ENCODE measurements at regions not wholly inside any gene's neighbourhood (a gene's known extent, or its start where the extent isn't known, plus 50 kb on each side); places are given as distances from the start of the nearest gene placed in this dataset.
"Not testable (repeated sequence)": the region's sequence is repeated elsewhere in the genome, so short reads cannot be mapped to it uniquely, and the experiment has no call there.

GRCh38 chr3:86381247-86381646, 609.7 kb downstream of the VGLL3 start:
- DNase-seq (ENCODE audit: insufficient read length, low spot score) (no peak), FAIRE-seq (no peak)

- FAIRE-seq (no peak), DNase-seq (ENCODE audit: insufficient read length, low spot score) (no peak)
Observed at GRCh38 chr3:86379280-86379679, 611.7 kb downstream of the VGLL3 start.

DNA sequence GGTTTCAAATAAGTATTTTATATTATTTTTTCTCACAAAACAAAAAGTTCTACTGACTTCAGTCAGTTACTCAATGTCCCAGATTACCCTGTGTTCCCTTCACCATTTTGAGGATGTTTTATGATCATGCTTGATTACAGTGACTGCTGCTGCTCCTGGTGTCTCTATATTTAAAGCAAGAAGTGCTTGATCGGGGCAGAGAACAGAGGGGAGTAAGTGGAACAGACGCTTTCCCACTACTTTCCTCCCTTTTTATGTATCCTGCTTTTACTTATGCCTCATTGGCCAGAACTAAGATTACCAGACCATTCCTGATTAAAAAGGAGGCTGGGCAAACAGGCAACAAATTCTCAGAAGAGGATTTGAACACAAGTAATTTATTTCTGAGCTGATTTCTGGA, 612.1 kb downstream of the VGLL3 start:
- FAIRE-seq (no peak), DNase-seq (ENCODE audit: insufficient read length, low spot score) (no peak)

GRCh38 chr3:86335566-86335965, 655.4 kb downstream of the VGLL3 start:
- not testable (repeated sequence) for DNase-seq (ENCODE audit: insufficient read length, low spot score); FAIRE-seq

- FAIRE-seq: no peak
- no peak for DNase-seq (ENCODE audit: insufficient read length, low spot score)
Observed at GRCh38 chr3:86333636-86334035, 657.3 kb downstream of the VGLL3 start.

GRCh38 chr3:86303935-86304334, 687.0 kb downstream of the VGLL3 start:
- no peak for FAIRE-seq

GRCh38 chr3:86282106-86282787, 708.7 kb downstream of the VGLL3 start:
- no peak for FAIRE-seq
- DNase-seq (ENCODE audit: insufficient read length, low spot score): no peak

More at GRCh38 chr3:86303935-86304334, 687.0 kb downstream of the VGLL3 start:
- no peak for DNase-seq (ENCODE audit: insufficient read length, low spot score)

GRCh38 chr3:86269364-86270155, 721.4 kb downstream of the VGLL3 start:
- no peak for DNase-seq (ENCODE audit: insufficient read length, low spot score)
- no peak for FAIRE-seq

GRCh38 chr3:86257955-86258641, 732.9 kb downstream of the VGLL3 start:
- no peak for DNase-seq (ENCODE audit: insufficient read length, low spot score)
- FAIRE-seq: no peak

- FAIRE-seq (no peak), DNase-seq (ENCODE audit: insufficient read length, low spot score) (no peak)
Observed at GRCh38 chr3:86254480-86254879, 736.5 kb downstream of the VGLL3 start.

GRCh38 chr3:86251781-86252180, 739.2 kb downstream of the VGLL3 start:
- DNase-seq (ENCODE audit: insufficient read length, low spot score) (no peak), FAIRE-seq (no peak)

DNA sequence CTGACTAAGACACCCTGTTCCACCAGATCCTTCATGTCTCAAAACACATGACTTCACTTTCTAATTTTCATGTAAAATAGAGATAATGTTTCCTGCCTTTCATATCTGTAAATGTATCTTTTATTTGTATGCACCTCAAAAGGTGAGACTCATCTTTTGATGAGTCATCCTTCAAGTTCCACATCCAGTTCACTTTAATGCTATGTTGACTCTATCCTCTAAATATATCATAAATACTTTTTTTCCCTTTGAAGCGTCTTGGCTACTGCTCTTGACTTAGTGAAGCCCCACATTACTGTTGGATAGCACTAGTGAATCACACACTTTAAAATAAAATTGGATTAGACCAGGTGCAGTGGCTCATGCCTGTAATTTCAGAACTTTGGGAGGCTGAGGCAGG, 741.1 kb downstream of the VGLL3 start:
- FAIRE-seq: no peak
- no peak for DNase-seq (ENCODE audit: insufficient read length, low spot score)

DNA sequence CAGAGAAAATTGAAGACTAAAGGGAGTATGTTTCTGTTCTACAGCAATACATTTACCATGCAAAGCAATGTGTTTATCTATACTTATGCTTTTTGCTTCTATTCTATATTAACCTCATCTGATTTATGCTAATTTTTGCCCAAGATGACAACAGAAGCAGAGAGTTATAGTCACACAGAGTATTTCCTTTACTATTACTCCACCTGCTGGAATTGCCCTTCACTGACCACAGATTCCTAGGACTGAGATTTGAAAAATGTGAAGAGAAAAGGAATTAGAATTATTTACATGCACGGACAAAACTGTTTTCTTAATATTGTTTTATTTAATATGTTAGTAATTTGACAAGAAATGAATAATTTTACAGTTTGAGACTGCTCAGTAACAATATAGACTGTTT, 745.6 kb downstream of the VGLL3 start:
- FAIRE-seq (no peak), DNase-seq (ENCODE audit: insufficient read length, low spot score) (peak; percentile 2)

- FAIRE-seq (no peak), DNase-seq (ENCODE audit: insufficient read length, low spot score) (no peak)
Observed at GRCh38 chr3:86244905-86245304, 746.0 kb downstream of the VGLL3 start.

DNA sequence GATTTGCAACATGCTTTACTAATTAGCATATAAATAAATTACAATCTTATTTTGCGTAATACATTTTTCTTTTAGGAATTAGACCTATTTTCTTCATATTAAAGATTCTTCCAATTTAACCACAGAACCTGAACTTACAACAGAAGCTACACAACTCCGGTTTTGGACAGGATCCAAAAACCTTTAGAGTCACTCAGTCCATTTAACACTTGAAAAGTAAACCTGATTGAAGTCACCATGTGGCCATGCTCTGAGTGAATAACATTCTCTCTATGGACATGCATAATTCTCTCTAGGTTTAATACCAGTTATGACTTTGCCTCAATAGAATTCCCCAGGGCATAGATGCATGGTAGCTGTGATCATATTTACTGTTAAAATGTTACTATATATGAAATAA, 751.0 kb downstream of the VGLL3 start:
- DNase-seq (ENCODE audit: insufficient read length, low spot score) (no peak), FAIRE-seq (no peak)

GRCh38 chr3:86234506-86235254, 756.3 kb downstream of the VGLL3 start:
- DNase-seq (ENCODE audit: insufficient read length, low spot score) (no peak), FAIRE-seq (no peak)

- FAIRE-seq (no peak), DNase-seq (ENCODE audit: insufficient read length, low spot score) (no peak)
Observed at GRCh38 chr3:86230762-86231161, 760.2 kb downstream of the VGLL3 start.

DNA sequence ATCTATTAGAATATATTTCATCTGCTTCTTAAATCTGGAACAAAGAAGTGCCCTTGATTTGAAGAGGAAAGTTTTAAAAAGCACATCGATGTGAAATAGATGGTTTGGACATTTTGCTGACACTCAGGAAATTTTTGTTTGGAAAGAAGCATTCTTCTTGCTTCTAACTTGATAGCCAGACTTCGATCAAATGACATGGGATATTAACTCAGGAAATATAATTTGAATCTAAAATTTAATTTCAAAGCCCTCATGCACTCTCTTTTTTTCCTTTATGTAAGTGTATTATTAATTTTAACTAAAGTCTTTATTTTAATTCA, 761.2 kb downstream of the VGLL3 start:
- FAIRE-seq: no peak

DNA sequence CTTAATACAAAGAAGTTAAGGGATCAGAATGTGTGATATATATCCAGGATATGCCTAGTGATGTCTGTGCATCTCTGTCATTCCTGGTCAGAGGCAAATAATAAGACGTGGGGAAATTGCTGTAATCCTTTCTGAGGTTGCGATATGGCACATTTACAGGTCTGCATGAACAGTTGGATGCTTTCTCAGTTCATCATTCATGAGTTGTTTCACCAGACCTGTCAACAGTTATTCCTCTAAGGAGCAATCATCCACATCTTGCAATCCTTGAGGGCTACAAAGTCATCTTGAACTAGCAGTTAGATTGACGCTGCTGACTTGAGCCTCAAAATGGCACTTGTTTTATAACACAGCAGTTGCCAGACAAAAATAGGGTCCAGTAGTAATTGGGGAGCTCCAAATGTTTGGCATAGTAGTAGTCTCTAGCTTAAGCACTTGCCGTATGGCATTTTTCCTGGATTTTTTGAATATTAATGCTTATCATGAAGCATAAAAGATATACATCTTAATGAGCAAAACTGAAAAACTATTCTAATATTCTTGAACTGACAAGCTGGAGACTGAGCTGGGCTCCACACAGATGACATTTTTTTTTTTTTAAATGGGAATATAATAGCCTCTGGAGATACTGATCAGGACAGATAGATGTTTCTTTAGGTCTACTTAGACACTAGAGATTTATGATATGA, 761.7 kb downstream of the VGLL3 start:
- FAIRE-seq: no peak
- no peak for DNase-seq (ENCODE audit: insufficient read length, low spot score)

More for the DNA sequence above, 761.2 kb downstream of the VGLL3 start:
- no peak for DNase-seq (ENCODE audit: insufficient read length, low spot score)

- no peak for DNase-seq (ENCODE audit: insufficient read length, low spot score)
- FAIRE-seq: no peak
Observed at GRCh38 chr3:86228101-86228500, 762.8 kb downstream of the VGLL3 start.

Measured in HTR-8/SVneo (cell line).